Body of pancreas (tissue), 4 donors: ENCODE measurements at regions not wholly inside any gene's neighbourhood (a gene's known extent, or its start where the extent isn't known, plus 50 kb on each side); places are given as distances from the start of the nearest gene placed in this dataset.

Experiments
- POLR2A ChIP-seq, 3 donors: fragments of 450-650 bp; IDR thresholded peaks; one replicate each; pipeline ENCODE4 v1.6.1; 2016; ENCODE audit warnings: antibody characterized with exemption in 3 of 3, mild to moderate bottlenecking in 2 of 3
- TF ChIP-seq, protein P1 (sequence below), 7 experiments: fragments of 450-650 bp in 4 of 7; fragments of 200-600 bp in 3 of 7; sonication (generic) in 3 of 7; IDR thresholded peaks; one replicate each; pipeline ENCODE4 v1.5.1; 2016 to 2019; ENCODE audit warnings: antibody characterized with exemption in 7 of 7

DNA sequence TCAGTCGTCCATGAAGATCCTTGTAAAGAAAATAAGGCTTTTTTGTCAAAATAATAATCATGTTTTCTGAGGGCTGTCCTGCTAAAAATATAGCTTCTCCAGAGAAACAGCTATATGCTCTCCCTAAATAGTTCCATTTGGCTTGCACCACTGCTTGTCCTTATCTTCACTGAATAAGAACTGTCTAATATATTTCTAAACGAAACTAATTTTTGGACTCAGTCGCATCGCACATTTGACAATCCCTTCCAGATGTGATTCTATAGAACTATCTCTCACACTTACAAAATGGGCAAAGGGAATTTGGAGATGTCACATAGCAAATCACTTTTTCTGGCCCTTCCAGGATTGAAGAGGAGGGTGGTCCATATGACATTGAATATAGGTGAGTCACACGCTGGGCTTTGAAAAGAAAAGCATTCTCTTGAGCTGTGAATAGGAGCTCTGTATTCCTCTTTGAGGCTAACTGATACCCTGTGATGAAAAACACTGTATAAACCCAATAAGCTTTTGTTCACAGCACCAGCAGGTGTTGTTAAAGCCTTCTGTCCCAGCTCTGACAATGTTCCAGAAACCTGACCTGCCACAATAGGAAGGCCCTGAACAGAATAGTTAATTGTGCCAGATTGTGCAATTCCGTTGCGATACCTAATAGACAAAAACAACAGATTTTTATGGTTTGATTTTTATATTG lies 1144.2 kb downstream of the ROBO2 start:
- TF ChIP-seq, protein P1, sequence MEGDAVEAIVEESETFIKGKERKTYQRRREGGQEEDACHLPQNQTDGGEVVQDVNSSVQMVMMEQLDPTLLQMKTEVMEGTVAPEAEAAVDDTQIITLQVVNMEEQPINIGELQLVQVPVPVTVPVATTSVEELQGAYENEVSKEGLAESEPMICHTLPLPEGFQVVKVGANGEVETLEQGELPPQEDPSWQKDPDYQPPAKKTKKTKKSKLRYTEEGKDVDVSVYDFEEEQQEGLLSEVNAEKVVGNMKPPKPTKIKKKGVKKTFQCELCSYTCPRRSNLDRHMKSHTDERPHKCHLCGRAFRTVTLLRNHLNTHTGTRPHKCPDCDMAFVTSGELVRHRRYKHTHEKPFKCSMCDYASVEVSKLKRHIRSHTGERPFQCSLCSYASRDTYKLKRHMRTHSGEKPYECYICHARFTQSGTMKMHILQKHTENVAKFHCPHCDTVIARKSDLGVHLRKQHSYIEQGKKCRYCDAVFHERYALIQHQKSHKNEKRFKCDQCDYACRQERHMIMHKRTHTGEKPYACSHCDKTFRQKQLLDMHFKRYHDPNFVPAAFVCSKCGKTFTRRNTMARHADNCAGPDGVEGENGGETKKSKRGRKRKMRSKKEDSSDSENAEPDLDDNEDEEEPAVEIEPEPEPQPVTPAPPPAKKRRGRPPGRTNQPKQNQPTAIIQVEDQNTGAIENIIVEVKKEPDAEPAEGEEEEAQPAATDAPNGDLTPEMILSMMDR (IDR thresholded peaks at IDR 0.05): no peak
- no peak for TF ChIP-seq POLR2A (IDR thresholded peaks at IDR 0.05)
